Dedifferentiated amniotic fluid mesenchymal stem cell (primary cell): ENCODE measurements at regions not wholly inside any gene's neighbourhood (a gene's known extent, or its start where the extent isn't known, plus 50 kb on each side); places are given as distances from the start of the nearest gene placed in this dataset.
"Not testable (repeated sequence)": the region's sequence is repeated elsewhere in the genome, so short reads cannot be mapped to it uniquely, and the experiment has no call there.

ENCODE experiments used
- DNase-seq: peaks from one replicate; pipeline ENCODE4 v3.0.0-alpha.2; 2016; ENCODE audit errors: extremely low spot score

- no peak for DNase-seq
Observed at GRCh38 chr2:3899536-3900155, 196.3 kb downstream of the DCDC2C start.

- no peak for DNase-seq
Observed at GRCh38 chr2:3902131-3902530, 198.8 kb downstream of the DCDC2C start.

DNA sequence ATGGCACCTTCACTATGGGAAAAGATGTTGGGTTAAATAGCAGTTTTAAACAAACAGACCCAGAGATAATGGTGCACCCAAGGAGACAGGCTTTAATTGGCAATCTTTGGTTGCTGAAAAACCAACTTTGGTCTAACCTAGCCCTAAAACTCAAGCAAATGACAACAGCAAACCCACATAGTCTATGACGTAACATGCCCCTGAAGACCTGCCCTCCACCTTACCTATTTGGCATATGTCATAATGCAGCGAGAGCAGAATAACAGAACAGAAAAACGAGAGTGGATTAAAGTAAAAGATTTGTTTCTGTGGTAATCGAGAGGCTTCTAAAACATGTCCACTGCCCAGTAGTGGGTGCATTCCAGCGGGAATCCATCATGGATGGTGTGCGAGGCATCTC lies 200.7 kb downstream of the DCDC2C start:
- DNase-seq, result no peak

DNA sequence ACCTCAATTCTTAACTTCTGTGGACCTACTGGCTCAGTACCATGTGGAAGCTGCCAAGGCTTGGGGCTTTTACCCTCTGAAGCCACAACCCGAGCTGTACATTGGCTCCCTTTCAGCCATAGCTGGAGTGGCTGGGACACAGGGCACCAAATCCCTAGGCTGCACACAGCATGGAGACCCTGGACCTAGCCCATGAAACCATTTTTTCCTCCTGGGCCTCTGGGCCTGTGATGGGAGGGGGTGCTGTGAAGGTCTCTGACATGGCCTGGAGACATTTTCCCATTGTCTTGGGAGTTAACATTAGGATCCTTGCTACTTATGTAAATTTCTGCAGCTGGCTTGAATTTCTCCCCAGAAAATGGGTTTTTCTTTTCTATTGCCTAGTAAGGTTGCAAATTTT lies 205.1 kb downstream of the DCDC2C start:
- not testable (repeated sequence) for DNase-seq

DNA sequence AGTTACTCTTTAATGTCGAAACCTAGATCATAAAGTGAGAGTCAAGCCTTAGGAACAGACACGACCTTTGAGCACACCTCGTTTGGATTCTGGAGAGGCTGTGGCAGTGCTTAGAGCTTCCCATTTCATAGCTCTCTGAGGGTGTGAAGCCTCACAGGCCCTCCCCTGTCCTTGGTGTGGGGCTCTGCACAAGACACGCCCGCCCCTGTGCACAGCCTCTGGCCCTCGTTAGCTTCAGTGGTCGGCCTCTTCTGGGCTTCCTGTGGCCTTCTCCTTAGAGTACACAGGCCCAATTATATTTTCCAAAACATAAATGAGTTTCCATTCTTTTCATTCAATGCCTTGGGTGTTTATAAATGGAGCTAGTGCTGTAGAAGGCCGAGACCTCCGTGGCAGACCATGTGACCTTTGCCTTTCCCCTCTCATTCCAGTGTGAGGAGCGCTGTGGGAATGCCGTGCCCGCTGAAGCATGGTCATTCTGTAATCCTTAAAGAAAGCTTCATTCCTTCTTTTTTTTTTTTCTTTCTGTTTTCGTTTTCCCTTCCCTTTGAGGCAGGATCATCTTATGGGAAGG lies 208.6 kb downstream of the DCDC2C start:
- no peak for DNase-seq

DNA sequence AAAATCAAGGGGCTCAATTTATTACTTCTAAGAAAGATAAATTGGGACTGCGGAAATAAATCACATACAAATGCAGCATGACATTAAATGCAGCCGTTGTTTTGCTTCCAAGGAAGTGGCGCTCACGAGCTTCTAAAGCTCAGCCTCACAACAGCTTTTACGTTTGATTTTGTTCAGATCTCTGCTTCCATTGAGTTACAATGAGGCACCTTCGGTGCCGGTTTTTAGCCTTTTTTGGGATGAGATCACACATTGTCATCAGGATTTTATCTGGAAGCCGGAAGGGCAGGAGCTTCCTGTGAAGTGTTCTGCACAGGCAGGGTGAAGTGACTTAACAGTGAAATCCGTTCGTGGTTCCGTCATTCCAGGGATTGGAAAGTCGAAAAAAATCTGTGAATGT lies 209.8 kb downstream of the DCDC2C start:
- no peak for DNase-seq

- DNase-seq, result no peak
Observed at GRCh38 chr2:3914241-3914640, 210.9 kb downstream of the DCDC2C start.

GRCh38 chr2:3927031-3927430 lies 223.7 kb downstream of the DCDC2C start:
- DNase-seq, result no peak

GRCh38 chr2:3929374-3929773 lies 226.0 kb downstream of the DCDC2C start:
- no peak for DNase-seq

DNA sequence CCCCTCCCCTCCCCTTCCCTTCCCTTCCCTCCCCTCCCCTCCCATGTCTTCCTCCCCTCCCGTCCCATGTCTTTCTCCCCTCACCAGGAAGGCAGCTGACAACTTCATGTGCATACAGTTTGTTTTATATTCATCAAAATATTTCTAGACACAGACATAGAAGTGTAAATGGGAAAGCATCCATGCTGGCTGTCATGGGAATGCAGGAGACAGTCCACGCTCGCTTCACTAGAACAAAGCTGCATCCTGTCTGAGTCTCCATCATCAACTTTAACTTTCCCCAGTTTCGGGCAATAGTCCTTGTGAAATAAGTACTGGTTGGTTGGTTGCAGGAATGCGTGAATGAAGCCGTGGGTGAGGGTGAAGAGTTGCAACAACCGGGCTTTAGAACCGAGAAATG lies 226.9 kb downstream of the DCDC2C start:
- no peak for DNase-seq

DNA sequence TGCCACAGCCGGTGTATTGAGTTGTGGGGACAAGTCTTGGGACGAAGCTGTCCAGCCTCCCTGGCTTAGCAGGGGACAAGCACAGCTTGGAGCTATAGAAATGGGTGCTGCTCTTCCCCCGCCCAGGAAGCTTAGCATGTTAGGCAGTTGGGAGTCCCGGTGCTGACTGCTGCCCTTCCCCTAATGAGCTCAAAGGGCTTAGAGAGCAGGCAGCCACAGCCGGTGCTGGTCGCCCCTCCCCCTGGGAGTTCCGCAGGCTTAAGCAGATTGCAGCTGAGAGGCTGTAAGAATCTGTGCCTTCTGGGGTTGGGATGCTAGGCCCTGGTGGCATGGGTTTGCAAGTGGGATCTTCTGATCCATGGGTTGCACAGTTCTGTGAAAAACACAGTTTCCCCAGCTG lies 237.3 kb downstream of the DCDC2C start:
- no peak for DNase-seq

DNA sequence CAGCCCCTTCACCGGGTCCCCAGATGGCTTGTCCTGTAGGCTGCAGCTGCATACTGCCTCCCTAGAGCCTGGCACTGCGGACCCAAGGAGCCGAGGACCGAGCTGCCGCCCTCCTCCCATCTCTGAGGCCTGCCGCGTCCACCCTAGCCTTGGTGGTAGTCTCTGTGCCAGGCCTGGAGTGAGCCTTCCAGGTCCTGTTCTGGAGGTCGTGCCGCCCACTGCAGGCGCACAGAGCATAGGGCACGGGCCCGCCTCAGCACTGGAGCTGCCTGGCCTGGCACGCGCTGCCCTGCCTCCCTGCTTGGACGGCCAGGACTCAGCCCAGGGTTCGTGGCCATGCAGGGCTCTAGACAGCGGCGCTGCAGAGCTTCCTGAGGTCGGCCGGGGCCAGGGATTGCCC lies 239.5 kb downstream of the DCDC2C start:
- no peak for DNase-seq

DNA sequence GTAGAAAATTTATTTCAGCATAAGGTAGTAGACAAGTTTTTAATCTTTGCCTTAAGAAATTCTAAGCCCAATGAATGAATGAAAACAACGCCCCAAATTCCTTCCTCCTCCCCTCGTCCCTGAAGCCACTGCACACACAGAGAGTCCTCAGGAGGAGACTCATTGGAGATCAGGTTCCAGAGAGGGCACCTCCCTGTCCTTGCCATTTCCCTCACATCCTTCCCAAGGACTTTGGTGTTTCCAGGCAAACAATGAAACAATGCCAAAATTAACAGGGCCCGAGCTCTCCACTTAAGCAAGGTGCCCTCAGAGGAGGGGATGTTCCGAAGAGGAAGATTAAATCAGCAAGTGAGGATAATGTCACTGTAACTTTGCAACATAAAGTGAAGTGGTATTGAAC lies 240.7 kb downstream of the DCDC2C start:
- DNase-seq, result no peak

- DNase-seq, result no peak
Observed at GRCh38 chr2:3944841-3945240, 241.5 kb downstream of the DCDC2C start.

DNA sequence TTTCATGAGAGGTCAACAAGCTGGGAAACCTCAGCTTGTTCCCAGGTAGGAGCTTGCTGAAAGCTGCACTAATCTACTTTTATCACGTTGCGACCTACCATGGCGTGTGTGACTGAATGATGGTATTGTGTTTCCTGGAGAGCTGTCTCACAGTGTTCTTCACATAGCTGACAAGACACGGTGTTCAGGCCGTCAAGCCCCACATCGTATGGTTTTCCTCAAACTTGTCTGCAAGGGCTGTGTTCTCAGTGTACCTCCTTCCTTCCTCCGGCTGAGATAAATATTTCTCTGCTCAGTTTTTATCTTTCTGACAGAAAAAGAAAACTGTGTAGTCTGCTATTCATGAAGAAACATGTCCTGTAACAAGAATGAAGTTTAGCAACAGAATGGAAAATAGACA lies 244.8 kb downstream of the DCDC2C start:
- no peak for DNase-seq

DNA sequence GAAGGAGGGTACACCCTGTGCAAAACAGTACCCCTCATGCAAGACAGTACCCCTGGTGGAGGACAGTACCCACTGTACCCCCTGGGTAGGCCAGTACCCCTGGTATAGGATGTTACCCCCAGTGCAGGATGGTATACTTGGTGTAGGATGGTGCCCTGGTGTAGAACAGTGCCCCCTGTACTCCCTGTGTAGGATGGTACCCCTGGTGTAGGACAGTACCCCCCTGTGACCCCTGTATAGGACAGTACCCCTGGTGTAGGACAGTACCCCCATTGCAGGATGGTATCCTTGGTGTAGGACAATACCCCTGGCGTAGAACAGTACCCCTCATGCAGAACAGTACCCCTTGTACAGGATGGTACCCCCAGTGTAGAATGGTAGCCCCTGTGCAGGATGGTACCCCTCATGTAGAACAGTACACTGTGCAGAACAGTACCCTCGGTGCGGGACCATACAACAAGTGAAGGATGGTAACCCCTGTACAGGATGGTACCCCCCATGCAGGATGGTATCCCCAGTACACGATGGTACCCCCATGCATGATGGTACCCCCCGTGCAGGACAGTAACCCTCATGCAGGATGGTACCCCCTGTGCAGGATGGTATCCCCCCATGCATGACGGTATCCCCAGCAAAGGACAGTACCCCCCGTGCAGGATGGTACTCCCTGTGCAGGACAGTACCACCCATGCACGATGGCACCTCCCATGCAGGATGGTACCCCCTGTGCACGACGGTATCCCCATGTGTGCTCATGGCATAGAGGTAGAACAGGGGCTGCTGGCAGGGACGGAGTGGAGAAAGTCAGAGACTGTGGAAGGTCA lies 248.0 kb downstream of the DCDC2C start:
- DNase-seq, result no peak

- DNase-seq, result no peak
Observed at GRCh38 chr2:3952866-3953516, 249.6 kb downstream of the DCDC2C start.

GRCh38 chr2:3954261-3954660 lies 250.9 kb downstream of the DCDC2C start:
- no peak for DNase-seq

DNA sequence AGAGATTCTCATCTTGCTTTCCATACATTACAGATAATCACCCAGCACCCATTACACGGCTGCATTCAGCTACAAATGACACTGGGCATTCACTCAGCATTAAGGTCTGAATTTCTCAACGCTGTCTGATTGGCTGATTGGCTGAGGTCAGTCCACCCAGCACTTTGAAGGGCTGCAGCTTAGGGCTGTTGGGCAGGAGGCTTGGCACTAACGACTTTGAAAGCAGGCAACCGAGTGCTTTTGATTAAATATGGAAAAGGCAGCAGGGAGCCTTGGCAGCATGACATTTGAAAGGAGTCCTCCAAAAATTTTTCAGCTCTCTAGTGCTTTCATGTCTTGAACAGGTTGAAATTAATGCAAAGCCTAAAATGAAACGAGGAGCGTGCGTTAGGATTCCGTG lies 253.0 kb downstream of the DCDC2C start:
- no peak for DNase-seq

DNA sequence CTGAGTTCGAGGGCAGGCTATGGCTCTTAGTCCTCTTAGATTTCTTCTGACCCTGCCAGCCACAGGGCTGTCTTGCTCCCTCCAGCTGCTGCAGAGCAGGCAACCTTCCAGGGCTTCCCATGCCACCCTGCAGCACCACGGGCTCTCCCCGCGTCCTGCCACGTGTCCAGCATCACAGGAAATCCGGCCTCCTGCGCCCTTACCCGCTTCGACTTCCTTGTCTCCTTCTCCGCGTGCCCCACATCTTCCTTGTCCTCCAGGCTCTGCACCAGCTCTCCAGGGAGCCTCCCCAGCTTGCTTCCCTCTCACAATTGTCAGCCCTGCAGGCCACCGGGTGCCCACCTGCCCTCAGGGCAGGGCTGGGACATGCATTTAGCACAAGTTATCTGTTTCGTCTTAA lies 253.5 kb downstream of the DCDC2C start:
- DNase-seq, result no peak

GRCh38 chr2:3958465-3958864 lies 255.1 kb downstream of the DCDC2C start:
- DNase-seq, result no peak

DNA sequence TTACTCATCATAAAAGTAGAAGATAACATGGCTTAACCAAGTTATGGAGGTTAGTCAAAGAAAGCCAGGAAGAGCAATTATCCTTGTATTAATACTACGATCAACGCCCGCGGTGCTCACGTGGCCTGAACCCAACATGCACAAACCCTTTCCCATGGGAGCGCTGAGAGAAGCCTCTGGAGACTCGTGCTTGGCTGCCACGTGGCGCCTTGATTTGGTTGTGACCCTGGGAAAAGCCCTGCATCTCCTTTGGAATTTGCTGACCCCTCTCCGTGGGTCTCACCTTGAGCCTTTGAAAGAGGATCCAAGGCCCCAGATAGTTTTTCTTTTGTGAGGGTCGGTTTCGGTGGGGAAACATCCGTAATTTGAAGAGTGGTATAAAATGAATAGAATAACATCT lies 255.6 kb downstream of the DCDC2C start:
- DNase-seq, result no peak

GRCh38 chr2:3959372-3959771 lies 256.0 kb downstream of the DCDC2C start:
- no peak for DNase-seq
